HG03571 (cell line): ENCODE measurements at regions not wholly inside any gene's neighbourhood (a gene's known extent, or its start where the extent isn't known, plus 50 kb on each side); places are given as distances from the start of the nearest gene placed in this dataset.
A peak's percentile ranks its signal among the peaks of the same experiment; 100 is the strongest.
"Not testable (repeated sequence)": the region's sequence is repeated elsewhere in the genome, so short reads cannot be mapped to it uniquely, and the experiment has no call there.

ENCODE experiments used
- ATAC-seq: cut with Tn5 transposase; IDR thresholded peaks from one replicate; pipeline ENCODE4 v1.9.1; 2021; ENCODE audit not compliant: unreplicated experiment

GRCh38 chr1:99533909-99534637 lies 111.8 kb upstream of the PALMD start:
- ATAC-seq: no peak

GRCh38 chr1:99534638-99534930 lies 111.3 kb upstream of the PALMD start:
- no peak for ATAC-seq

DNA sequence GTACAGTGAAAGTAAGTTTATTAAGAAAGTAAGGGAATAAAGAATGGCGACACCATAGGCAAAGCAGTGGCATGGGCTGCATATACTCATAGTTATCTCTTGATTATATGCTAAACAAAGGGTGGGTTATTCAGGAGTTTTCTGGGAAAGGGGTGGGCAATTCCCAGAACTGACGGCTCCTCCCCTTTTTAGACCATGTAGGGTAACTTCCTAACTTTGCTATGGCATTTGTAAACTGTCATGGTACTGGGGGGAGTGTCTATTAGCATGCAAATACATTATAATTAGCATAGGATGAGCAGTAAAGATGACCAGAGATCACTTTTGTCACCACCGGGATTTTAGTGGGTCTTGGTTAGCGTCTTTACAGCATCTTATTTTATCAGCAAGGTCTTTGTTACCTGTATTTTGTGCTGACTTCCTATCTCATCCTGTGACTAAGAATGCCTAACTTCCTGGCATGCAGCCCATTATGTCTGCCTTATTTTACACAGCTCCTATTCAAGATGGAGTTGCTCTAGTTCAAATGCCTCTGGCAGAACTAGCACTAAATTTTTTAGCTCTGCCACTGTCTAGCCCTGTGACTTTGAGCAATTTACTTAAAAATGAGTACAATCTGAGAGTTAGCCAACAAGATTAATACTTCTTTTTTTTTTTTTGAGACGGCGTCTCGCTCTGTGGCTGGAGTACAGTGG lies 110.3 kb upstream of the PALMD start:
- no peak for ATAC-seq

- ATAC-seq: no peak
Measured at GRCh38 chr1:99537886-99538617, 107.9 kb upstream of the PALMD start.

GRCh38 chr1:99538618-99538956 lies 107.3 kb upstream of the PALMD start:
- ATAC-seq: no peak

GRCh38 chr1:99539131-99539530 lies 106.8 kb upstream of the PALMD start:
- no peak for ATAC-seq

- no peak for ATAC-seq
Measured at GRCh38 chr1:99540744-99541143, 105.2 kb upstream of the PALMD start.

- no peak for ATAC-seq
Measured at GRCh38 chr1:99544328-99544727, 101.6 kb upstream of the PALMD start.

DNA sequence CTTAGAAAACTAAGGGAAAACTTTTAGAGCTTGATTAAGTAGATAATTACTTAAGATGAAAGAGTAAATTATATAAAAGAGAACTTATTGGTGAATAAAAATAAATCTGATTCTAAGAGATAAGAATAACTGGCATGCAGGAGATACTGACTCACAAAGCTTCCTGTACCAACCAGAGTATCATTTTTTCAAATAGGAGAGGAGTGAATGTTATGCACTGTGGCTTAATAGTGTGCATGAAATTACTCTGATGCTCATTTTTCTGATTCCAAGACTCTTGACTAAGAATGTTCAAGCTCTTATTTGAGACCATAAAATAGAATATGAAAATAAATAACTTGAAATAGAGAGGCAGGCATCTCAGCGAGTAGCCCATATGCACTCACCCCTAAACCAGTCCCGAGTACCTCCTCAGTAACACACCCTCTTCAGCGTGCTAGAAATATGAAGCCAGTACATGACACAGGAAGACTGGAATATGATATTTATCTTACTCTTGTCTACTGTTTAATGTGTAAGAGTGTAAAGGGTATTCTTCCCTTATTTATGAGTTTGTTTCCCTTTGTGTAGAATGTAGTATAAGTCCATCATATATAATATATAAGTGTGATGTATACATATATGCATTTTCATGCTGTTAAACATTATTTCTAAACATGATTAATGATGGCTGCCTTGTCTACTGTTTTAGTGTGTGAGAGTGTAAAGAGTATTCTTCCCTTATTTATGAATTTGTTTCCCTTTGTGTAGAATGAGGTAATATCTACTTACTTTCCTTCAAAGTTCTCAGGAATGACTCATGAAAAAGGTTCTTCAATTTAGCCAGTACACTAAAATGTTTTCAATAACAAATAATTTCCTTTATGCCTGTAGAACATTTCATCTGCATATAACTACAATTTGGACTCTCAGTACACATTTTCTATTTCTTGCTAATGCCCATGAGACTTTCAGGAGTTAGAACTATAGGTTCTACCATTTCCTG lies 99.2 kb upstream of the PALMD start:
- no peak for ATAC-seq

DNA sequence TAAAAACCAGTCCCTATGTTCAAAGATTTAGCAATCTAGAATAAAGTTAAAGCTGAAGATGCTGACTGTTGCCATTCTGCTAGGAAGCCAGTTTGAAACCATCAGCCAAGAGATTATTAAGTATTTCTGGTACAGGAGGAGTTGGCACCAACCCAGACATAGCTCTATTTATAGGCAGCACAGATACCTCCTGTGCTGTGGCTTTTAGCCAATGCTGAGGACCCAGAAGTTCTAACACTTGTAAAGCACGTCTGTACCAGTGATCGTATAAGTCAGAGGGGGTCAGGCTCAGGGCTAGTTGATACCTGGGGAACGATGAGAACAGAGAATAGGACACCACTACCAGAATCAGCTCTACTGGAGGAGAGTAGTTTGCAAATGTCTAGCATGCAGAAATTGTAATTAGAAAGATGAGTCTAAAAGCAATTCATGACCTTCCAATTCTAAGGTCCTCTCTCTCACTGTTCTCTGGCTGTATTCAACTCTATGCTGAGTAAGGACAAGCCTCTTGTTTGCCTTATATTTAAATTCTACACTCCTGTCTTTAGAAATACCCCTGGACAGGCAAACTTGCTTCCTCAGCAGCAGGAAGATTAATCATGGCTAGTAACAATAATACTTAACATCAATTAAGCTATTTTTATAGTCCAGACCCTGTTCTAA lies 96.8 kb upstream of the PALMD start:
- ATAC-seq: no peak

- no peak for ATAC-seq
Measured at GRCh38 chr1:99550198-99550597, 95.7 kb upstream of the PALMD start.

DNA sequence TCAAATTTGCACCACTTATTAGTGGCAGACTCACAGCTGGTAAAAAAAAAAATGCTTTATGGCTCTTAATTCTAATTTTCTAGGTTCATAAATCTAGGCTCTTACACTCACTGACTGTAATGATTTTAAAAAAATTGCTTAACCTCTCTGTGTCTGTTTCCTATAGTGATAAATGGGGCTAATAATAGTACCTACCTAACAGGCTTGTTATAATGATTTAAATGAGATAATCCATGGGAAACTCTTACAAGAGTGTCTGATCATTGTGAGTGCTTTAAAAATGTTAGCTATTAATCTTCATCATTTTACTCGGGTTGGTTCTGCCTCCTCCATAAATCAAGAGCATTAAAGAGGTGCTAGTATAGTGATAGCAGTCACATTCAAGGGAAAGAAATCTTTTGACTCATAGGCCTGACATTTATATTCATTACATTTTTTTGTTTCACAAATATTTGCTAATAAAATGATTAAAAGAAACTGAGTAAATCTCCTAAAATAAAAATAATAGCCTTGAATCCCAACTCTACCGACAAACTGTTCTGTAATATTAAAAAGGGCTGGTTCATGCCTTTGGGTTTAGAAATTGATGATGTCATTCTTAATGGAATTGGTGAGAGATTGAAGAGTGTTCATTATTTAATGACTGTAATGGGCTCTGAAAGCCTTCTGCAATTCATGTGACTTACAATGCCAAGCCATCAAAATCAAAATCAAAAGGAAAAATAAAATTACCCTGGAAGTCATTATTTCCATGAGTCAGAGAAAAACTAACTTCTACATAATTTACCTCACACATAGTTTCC lies 93.9 kb upstream of the PALMD start:
- ATAC-seq: no peak

GRCh38 chr1:99553301-99553700 lies 92.6 kb upstream of the PALMD start:
- no peak for ATAC-seq

DNA sequence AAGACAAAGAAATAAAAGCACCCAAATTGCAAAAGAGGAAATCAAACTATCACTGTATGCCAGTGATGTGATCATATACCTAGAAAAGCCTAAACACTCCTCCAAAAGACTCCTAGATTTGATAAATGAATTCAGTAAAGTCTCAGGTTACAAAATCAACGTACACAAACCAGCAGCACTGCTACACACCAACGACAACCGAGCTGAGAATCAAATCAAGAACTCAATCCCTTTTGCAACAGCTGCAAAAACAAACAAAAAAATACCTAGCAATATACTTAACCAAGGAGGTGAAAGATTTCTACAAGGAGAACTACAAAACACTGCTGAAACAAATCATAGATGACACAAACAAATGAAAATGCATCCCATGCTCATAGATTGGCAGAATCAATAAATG lies 92.1 kb upstream of the PALMD start:
- not testable (repeated sequence) for ATAC-seq

DNA sequence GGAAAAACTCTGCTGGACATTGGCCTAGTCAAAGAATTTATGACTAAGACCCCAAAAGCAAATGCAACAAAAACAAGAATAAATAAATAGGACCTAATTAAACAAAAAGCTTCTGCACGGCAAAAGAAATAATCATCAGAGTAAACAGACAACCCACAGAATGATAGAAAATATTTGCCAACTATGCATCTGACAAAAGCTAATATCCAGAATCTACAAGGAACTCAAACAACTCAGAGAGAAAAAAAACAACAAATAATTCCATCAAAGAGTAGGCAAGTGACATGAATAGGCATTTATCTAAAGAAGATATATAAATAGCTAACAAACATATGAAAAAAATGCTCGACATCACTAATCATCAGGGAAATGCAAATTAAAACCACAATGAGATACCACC lies 91.2 kb upstream of the PALMD start:
- no peak for ATAC-seq

- peak; percentile 71 for ATAC-seq
Measured at GRCh38 chr1:99557546-99558202, 88.2 kb upstream of the PALMD start.

DNA sequence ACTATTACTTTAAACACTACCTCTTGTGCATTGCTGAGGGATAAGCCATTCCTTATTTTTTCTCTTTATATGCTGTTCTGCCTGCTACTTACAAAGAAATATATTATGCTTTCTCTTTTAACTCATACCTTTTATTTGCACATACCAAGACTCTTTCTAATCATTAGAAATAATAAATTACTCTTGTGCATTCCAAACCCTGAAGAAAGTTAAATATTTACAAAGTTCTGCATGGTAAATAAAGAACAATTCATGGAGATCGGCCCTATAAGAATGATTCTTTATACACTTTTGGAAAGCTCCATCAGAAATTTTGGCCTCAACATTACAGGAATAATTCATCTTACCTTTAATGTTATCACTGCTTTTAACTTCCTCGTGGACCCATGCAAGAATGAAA lies 86.7 kb upstream of the PALMD start:
- ATAC-seq: no peak

GRCh38 chr1:99560207-99561040 lies 85.5 kb upstream of the PALMD start:
- ATAC-seq: no peak
